Upper lobe of left lung (tissue), 4 donors: ENCODE measurements at regions not wholly inside any gene's neighbourhood (a gene's known extent, or its start where the extent isn't known, plus 50 kb on each side); places are given as distances from the start of the nearest gene placed in this dataset.

Source experiments
- EP300 ChIP-seq, 4 donors: sonication (generic); formaldehyde crosslinking; IDR thresholded peaks; one replicate each; pipeline ENCODE4 v1.5.1; 2017; ENCODE audit warnings: antibody characterized with exemption in 4 of 4, control low read depth in 2 of 4
- TF ChIP-seq, protein P1 (sequence below), 6 experiments: fragments of 450-650 bp in 4 of 6; fragments of 200-600 bp in 2 of 6; sonication (generic) in 2 of 6; IDR thresholded peaks; one replicate each; pipeline ENCODE4 v1.5.1; 2016 to 2019; ENCODE audit warnings: antibody characterized with exemption in 6 of 6

DNA sequence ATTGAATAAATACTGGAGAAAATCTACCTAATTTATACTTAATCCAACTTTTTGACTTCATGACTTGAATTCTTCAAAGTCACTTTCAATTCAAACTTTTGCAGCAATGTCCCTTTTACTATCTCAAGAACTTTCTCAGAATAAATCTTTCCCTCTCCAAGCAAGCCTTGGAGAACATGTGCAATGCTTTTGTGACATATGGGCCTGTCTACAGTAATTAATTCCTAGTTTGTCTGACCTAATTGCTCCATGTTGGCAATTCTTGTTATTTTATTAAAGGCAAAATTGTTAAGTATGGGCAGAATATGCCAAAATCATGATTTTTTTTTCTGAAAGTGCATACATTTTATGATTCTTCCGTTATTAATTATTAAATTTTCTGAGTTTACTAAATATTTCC lies 1115.3 kb downstream of the PDHA2 start:
- TF ChIP-seq EP300 (IDR thresholded peaks at IDR 0.05): no peak
- TF ChIP-seq, protein P1, sequence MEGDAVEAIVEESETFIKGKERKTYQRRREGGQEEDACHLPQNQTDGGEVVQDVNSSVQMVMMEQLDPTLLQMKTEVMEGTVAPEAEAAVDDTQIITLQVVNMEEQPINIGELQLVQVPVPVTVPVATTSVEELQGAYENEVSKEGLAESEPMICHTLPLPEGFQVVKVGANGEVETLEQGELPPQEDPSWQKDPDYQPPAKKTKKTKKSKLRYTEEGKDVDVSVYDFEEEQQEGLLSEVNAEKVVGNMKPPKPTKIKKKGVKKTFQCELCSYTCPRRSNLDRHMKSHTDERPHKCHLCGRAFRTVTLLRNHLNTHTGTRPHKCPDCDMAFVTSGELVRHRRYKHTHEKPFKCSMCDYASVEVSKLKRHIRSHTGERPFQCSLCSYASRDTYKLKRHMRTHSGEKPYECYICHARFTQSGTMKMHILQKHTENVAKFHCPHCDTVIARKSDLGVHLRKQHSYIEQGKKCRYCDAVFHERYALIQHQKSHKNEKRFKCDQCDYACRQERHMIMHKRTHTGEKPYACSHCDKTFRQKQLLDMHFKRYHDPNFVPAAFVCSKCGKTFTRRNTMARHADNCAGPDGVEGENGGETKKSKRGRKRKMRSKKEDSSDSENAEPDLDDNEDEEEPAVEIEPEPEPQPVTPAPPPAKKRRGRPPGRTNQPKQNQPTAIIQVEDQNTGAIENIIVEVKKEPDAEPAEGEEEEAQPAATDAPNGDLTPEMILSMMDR (IDR thresholded peaks at IDR 0.05): no peak
